Heart right ventricle (tissue), 16 donors: ENCODE measurements at regions not wholly inside any gene's neighbourhood (a gene's known extent, or its start where the extent isn't known, plus 50 kb on each side); places are given as distances from the start of the nearest gene placed in this dataset.
"Not testable (repeated sequence)": the region's sequence is repeated elsewhere in the genome, so short reads cannot be mapped to it uniquely, and the experiment has no call there.

Experiments
- ATAC-seq, 8 donors: fragments of 200-7000 bp; cut with Tn5 transposase; one replicate each; pipeline ENCODE4 v1.9.1; 2020; ENCODE audit warnings: mild to moderate bottlenecking in 8 of 8, moderate library complexity in 8 of 8, moderate number of reproducible peaks in 1 of 8
- DNase-seq, 2 donors: peaks; one replicate each; pipeline ENCODE4 v3.0.0-alpha.2; 2020
- H3K27ac ChIP-seq, 10 donors: fragments of 200-600 bp; sonication (generic) in 2 of 10; one replicate each; pipeline versions ENCODE4 v1.5.0 to v1.8.0; 2020 to 2022; ENCODE audit warnings: mild to moderate bottlenecking in 3 of 10
- H3K27me3 ChIP-seq, 7 donors: fragments of 200-600 bp; one replicate each; pipeline ENCODE4 v1.8.0; 2021 to 2022; ENCODE audit warnings: mild to moderate bottlenecking in 2 of 7
- H3K36me3 ChIP-seq, 9 donors: fragments of 200-600 bp; sonication (generic) in 1 of 9; one replicate each; pipeline versions ENCODE4 v1.5.0 to v1.8.0; 2020 to 2022; ENCODE audit warnings: mild to moderate bottlenecking in 2 of 9
- H3K4me1 ChIP-seq, 9 donors: fragments of 200-600 bp; sonication (generic) in 1 of 9; one replicate each; pipeline versions ENCODE4 v1.5.0 to v1.8.0; 2020 to 2022; ENCODE audit warnings: mild to moderate bottlenecking in 4 of 9
- H3K4me3 ChIP-seq, 10 donors: fragments of 200-600 bp; sonication (generic) in 2 of 10; one replicate each; pipeline versions ENCODE4 v1.5.0 to v1.8.0; 2020 to 2022; ENCODE audit warnings: mild to moderate bottlenecking in 7 of 10, moderate library complexity in 2 of 10
- H3K9me3 ChIP-seq, 11 donors: fragments of 200-600 bp in 10 of 11; sonication (generic) in 2 of 11; one replicate each; pipeline versions ENCODE4 v1.5.0 to v1.8.0; 2013 to 2022; ENCODE audit warnings: mild to moderate bottlenecking in 2 of 11, control low read depth in 1 of 11, moderate library complexity in 1 of 11
- CTCF ChIP-seq, 9 donors: fragments of 200-600 bp; sonication (generic) in 2 of 9; IDR thresholded peaks; one replicate each; pipeline versions ENCODE4 v1.5.0 to v1.8.0; 2021 to 2022; ENCODE audit warnings: antibody characterized with exemption in 9 of 9, mild to moderate bottlenecking in 5 of 9, moderate library complexity in 1 of 9
- WGBS, 2 donors: extraction: QIAGEN DNeasy Blood & Tissue Kit; methylation state at CpG; one replicate each; pipeline ENCODE4 v1.1.7; 2013; ENCODE audit warnings: inconsistent platforms in 1 of 2; 5-methylcytosine and 5-hydroxymethylcytosine counted together
- intact Hi-C, 10 donors: fragments of 100-400 bp; cut with DNase I; formaldehyde crosslinking; loops; one replicate each; pipeline versions ENCODE4 v1.11.1 to v1.14.2; 2022
- donor health status: Arrhythmogenic right ventricular cardiomyopathy.
- donor health status: ischemic (EF 13 %, LVEDD 7.1; RV severe dilation, severe dysfunction).
- donor health status: healthy with polysubstance abuse.
- donor health status: DM: no; HTN: yes; CAD: no.
- donor health status: DM: no; HTN: no; CAD: no.
- donor health status: ischemic (EF 25% LVEDD 6.9; RV normal size, moderate dysfunction).
- donor health status: ischemic (EF 25% LVEDD 5.7; RV mildly dilated, moderate dysfunction).
- donor health status: healthy.
- donor health status: DM: yes; HTN: yes; CAD: no.
- donor health status: Ischemic cardiomyopathy.
- donor health status: ischemic (EF 35%, LVEDD 5.7; RV mildly dilated, moderate dysfunction).
- donor health status: nonischemic (EF 11% LVEDD 7.7; RV severe dilation, severe dysfunction).
- donor health status: DM: yes; HTN: yes; CAD: no.
- donor health status: PGD.
- donor health status: ischemic (EF 29% LVEDD 5.4; RV normal size, mild dysfunction).
- donor health status: nonischemic (EF 23%, LVEDD 6.1; RV moderate dilation, normal function).

GRCh38 chr5:138694146-138694545 lies 59.1 kb upstream of the CTNNA1 start:
- TF ChIP-seq CTCF (IDR thresholded peaks at IDR 0.05), result no peak
- no peak overlapping the region for H3K4me3 ChIP-seq
- WGBS, 2 donors, result 94 to 96% methylated on average over 3 of the region's 3 CpGs
- H3K9me3 ChIP-seq, result peaks cover 0 to under 1% (median 0%) of the 10 kb centered on the region in 11 donors
- intact Hi-C loops, result no loop called here
- DNase-seq, result no peak
- ATAC-seq, result no peak
- H3K27ac ChIP-seq, result no peak overlapping the region
- H3K4me1 ChIP-seq, result peaks cover 0 to 31% (median 10%) of the 10 kb centered on the region in 9 donors
- no peaks in the 10 kb centered on the region for H3K36me3 ChIP-seq
- no peaks in the 10 kb centered on the region for H3K27me3 ChIP-seq

GRCh38 chr5:138692370-138692769 lies 60.9 kb upstream of the CTNNA1 start:
- Histone ChIP-seq H3K9me3 (peaks cover 0 to 13% (median 0%) of the 10 kb centered on the region in 11 donors), H3K27me3 (no peaks in the 10 kb centered on the region), H3K4me3 (no peak overlapping the region), H3K27ac (no peak overlapping the region), H3K4me1 (peaks cover 0 to 19% (median 3%) of the 10 kb centered on the region in 9 donors), H3K36me3 (no peaks in the 10 kb centered on the region)
- intact Hi-C loops, result no loop called here
- ATAC-seq (no peak), DNase-seq (no peak)
- no peak for TF ChIP-seq CTCF (IDR thresholded peaks at IDR 0.05)

GRCh38 chr5:138686668-138687067 lies 66.6 kb upstream of the CTNNA1 start:
- Histone ChIP-seq H3K27me3 (no peaks in the 10 kb centered on the region), H3K27ac (no peak overlapping the region), H3K36me3 (no peaks in the 10 kb centered on the region), H3K4me1 (no peaks in the 10 kb centered on the region), H3K4me3 (no peak overlapping the region), H3K9me3 (peaks cover 0 to 27% (median 4%) of the 10 kb centered on the region in 11 donors)
- 63 to 73% methylated on average over 4 of the region's 4 CpGs for WGBS, 2 donors
- DNase-seq (no peak), ATAC-seq (no peak)
- intact Hi-C loops, result no loop called here
- no peak for TF ChIP-seq CTCF (IDR thresholded peaks at IDR 0.05)

GRCh38 chr5:138685193-138685745 lies 68.0 kb upstream of the CTNNA1 start:
- ATAC-seq (no peak), DNase-seq (no peak)
- H3K27me3 ChIP-seq, result no peaks in the 10 kb centered on the region
- H3K36me3 ChIP-seq, result no peaks in the 10 kb centered on the region
- intact Hi-C loops, result no loop called here
- TF ChIP-seq CTCF (IDR thresholded peaks at IDR 0.05), result no peak
- WGBS, 2 donors, result 46 to 70% methylated on average over 2 of the region's 2 CpGs
- H3K4me1 ChIP-seq, result no peaks in the 10 kb centered on the region
- no peak overlapping the region for H3K27ac ChIP-seq
- H3K4me3 ChIP-seq, result no peak overlapping the region
- H3K9me3 ChIP-seq, result peaks cover 0 to 27% (median 4%) of the 10 kb centered on the region in 11 donors

- H3K27me3 ChIP-seq, H3K4me1 ChIP-seq, DNase-seq, H3K27ac ChIP-seq, intact Hi-C loops, H3K4me3 ChIP-seq, H3K36me3 ChIP-seq, ATAC-seq: not testable (repeated sequence)
- 63 to 80% methylated on average over 2 to 3 of the region's 4 CpGs for WGBS, 2 donors
- H3K9me3 ChIP-seq, result peaks cover 0 to 14% (median 4%) of the 10 kb centered on the region in 11 donors
Measured at GRCh38 chr5:138682462-138682861, 70.8 kb upstream of the CTNNA1 start.

- H3K27ac ChIP-seq, intact Hi-C loops, H3K4me3 ChIP-seq, DNase-seq, ATAC-seq, H3K27me3 ChIP-seq, H3K36me3 ChIP-seq, H3K4me1 ChIP-seq: not testable (repeated sequence)
- peaks cover 0 to 17% (median 3%) of the 10 kb centered on the region in 11 donors for H3K9me3 ChIP-seq
- WGBS, 2 donors, result 93% methylated on average over 2 of the region's 3 CpGs
Measured at GRCh38 chr5:138678826-138679225, 74.4 kb upstream of the CTNNA1 start.
